Heart left ventricle (tissue), 13 donors: ENCODE measurements at regions not wholly inside any gene's neighbourhood (a gene's known extent, or its start where the extent isn't known, plus 50 kb on each side); places are given as distances from the start of the nearest gene placed in this dataset.

ENCODE experiments used
- POLR2A ChIP-seq, 2 donors: fragments of 450-650 bp; IDR thresholded peaks; one replicate each; pipeline ENCODE4 v1.6.1; 2017; ENCODE audit warnings: antibody characterized with exemption in 2 of 2, mild to moderate bottlenecking in 2 of 2, moderate library complexity in 2 of 2
- TF ChIP-seq, protein P1 (sequence below), 12 donors: fragments of 200-600 bp; sonication (generic) in 4 of 12; IDR thresholded peaks; one replicate each; pipeline versions ENCODE4 v1.5.0 to v1.8.0; 2018 to 2022; ENCODE audit warnings: antibody characterized with exemption in 12 of 12, mild to moderate bottlenecking in 5 of 12
- donor health status: ischemic (EF 13 %, LVEDD 7.1; RV severe dilation, severe dysfunction).
- donor health status: DM: no; HTN: yes; CAD: no.
- donor health status: DM: no; HTN: no; CAD: no.
- donor health status: ischemic (EF 25% LVEDD 6.9; RV normal size, moderate dysfunction).
- donor health status: ischemic (EF 25% LVEDD 5.7; RV mildly dilated, moderate dysfunction).
- donor health status: ischemic (EF 35%, LVEDD 5.7; RV mildly dilated, moderate dysfunction).
- donor health status: nonischemic (EF 11% LVEDD 7.7; RV severe dilation, severe dysfunction).
- donor health status: DM: yes; HTN: yes; CAD: no.
- donor health status: PGD.
- donor health status: ischemic (EF 29% LVEDD 5.4; RV normal size, mild dysfunction).
- donor health status: nonischemic (EF 23%, LVEDD 6.1; RV moderate dilation, normal function).

DNA sequence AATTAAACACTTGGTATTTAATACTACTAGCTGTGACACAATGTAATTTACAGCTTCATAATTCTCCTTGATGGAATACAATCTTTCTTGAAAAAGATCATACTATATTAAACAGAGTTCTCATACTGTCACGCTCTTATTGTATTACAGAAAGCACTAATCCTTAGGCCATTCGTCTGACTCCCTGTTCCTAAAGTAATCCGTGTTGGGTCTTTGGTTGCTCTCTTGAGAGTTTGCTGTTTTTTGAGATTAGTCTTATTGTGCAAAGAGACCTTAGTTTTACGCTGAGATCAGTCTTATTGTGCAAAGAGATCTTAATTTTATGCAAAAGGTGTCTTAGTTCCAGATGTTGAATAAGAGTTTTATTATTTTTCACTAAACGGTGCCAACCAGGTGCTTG lies 190.6 kb downstream of the ISL1 start:
- TF ChIP-seq POLR2A (IDR thresholded peaks at IDR 0.05), result no peak
- TF ChIP-seq, protein P1, sequence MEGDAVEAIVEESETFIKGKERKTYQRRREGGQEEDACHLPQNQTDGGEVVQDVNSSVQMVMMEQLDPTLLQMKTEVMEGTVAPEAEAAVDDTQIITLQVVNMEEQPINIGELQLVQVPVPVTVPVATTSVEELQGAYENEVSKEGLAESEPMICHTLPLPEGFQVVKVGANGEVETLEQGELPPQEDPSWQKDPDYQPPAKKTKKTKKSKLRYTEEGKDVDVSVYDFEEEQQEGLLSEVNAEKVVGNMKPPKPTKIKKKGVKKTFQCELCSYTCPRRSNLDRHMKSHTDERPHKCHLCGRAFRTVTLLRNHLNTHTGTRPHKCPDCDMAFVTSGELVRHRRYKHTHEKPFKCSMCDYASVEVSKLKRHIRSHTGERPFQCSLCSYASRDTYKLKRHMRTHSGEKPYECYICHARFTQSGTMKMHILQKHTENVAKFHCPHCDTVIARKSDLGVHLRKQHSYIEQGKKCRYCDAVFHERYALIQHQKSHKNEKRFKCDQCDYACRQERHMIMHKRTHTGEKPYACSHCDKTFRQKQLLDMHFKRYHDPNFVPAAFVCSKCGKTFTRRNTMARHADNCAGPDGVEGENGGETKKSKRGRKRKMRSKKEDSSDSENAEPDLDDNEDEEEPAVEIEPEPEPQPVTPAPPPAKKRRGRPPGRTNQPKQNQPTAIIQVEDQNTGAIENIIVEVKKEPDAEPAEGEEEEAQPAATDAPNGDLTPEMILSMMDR (IDR thresholded peaks at IDR 0.05), result no peak
